ENCODE measurements at regions not wholly inside any gene's neighbourhood (a gene's known extent, or its start where the extent isn't known, plus 50 kb on each side); places are given as distances from the start of the nearest gene placed in this dataset.

- H3K4me3 ChIP-seq: no peak overlapping the region
- peak in 1 of 2 donors; percentile 12 for DNase-seq
- H3K36me3 ChIP-seq: no peaks in the 10 kb centered on the region
- intact Hi-C loops (cut with DNase I; ENCODE audit: low total_unique reads): no loop called here
- no peaks in the 10 kb centered on the region for H3K27me3 ChIP-seq
- peaks cover 0 to 4% (median 2%) of the 10 kb centered on the region in 4 donors for H3K9me3 ChIP-seq
- TF ChIP-seq, protein P1, sequence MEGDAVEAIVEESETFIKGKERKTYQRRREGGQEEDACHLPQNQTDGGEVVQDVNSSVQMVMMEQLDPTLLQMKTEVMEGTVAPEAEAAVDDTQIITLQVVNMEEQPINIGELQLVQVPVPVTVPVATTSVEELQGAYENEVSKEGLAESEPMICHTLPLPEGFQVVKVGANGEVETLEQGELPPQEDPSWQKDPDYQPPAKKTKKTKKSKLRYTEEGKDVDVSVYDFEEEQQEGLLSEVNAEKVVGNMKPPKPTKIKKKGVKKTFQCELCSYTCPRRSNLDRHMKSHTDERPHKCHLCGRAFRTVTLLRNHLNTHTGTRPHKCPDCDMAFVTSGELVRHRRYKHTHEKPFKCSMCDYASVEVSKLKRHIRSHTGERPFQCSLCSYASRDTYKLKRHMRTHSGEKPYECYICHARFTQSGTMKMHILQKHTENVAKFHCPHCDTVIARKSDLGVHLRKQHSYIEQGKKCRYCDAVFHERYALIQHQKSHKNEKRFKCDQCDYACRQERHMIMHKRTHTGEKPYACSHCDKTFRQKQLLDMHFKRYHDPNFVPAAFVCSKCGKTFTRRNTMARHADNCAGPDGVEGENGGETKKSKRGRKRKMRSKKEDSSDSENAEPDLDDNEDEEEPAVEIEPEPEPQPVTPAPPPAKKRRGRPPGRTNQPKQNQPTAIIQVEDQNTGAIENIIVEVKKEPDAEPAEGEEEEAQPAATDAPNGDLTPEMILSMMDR (IDR thresholded peaks at IDR 0.05): no peak
- TF ChIP-seq POLR2A (IDR thresholded peaks at IDR 0.05): no peak
- TF ChIP-seq POLR2AphosphoS5 (IDR thresholded peaks at IDR 0.05): no peak
- no peak for TF ChIP-seq EP300 (IDR thresholded peaks at IDR 0.05)
- H3K4me1 ChIP-seq: no peaks in the 10 kb centered on the region
- WGBS, 5 donors: 33 to 51% (median 40%) methylated on average over 15 of the region's 15 CpGs
- H3K27ac ChIP-seq: no peak overlapping the region
Observed at GRCh38 chr15:26234976-26235767, 372.0 kb upstream of the ATP10A start.

DNA sequence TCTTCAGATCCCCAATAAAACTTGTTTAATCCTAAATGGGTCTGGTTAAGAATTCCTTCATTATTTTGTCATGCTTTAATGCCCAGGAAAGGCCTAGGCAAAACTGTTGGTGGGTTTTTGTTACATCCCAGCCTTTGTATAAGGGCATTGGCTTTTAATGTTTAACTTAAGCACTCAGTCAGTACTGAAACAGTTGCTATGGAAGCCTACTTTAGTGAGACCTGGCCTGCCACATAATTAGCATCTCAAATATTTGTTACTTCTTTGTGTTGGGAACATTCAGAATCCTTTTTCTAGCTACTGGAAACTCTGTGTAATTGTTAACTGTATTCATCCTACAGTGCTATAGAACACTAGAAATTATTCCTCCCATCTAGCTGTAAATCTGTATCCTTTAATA, 369.6 kb upstream of the ATP10A start:
- Histone ChIP-seq H3K27me3 (no peaks in the 10 kb centered on the region), H3K4me3 (no peak overlapping the region), H3K4me1 (no peaks in the 10 kb centered on the region), H3K9me3 (peaks cover 0 to 7% (median 0%) of the 10 kb centered on the region in 4 donors), H3K27ac (no peak overlapping the region), H3K36me3 (no peaks in the 10 kb centered on the region)
- intact Hi-C loops (cut with DNase I; ENCODE audit: low total_unique reads): no loop called here
- TF ChIP-seq, protein P1 (IDR thresholded peaks at IDR 0.05): no peak
- TF ChIP-seq POLR2A (IDR thresholded peaks at IDR 0.05) (no peak), POLR2AphosphoS5 (IDR thresholded peaks at IDR 0.05) (no peak), EP300 (IDR thresholded peaks at IDR 0.05) (no peak)
- DNase-seq: no peak

DNA sequence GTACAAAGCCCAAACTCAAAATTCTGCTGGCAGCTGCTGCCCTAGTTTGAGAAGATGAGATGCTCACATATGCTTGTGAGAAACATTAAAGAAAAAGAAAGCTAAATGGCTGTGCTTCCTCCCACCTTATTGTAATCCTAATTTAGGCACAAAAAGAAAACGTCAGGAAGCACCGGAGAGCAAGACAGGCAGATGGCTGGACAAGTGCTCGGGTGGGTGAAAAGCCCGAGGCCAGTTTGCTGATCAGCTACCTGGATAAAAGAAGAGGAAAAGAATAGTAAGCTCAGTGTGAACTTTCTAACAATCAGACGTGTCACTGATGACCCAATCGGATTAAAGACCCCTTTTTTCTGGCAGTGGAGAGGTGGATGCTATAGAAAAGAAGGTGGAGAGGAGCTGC, 368.0 kb upstream of the ATP10A start:
- no peak overlapping the region for H3K4me3 ChIP-seq
- H3K4me1 ChIP-seq: no peaks in the 10 kb centered on the region
- peaks cover 0 to 7% (median 3%) of the 10 kb centered on the region in 4 donors for H3K9me3 ChIP-seq
- WGBS, 5 donors: 64 to 71% (median 69%) methylated on average over 6 of the region's 6 CpGs
- no peaks in the 10 kb centered on the region for H3K27me3 ChIP-seq
- no peak for DNase-seq
- TF ChIP-seq, protein P1 (IDR thresholded peaks at IDR 0.05): no peak
- TF ChIP-seq POLR2A (IDR thresholded peaks at IDR 0.05): no peak
- no peak for TF ChIP-seq EP300 (IDR thresholded peaks at IDR 0.05)
- no peak for TF ChIP-seq POLR2AphosphoS5 (IDR thresholded peaks at IDR 0.05)
- intact Hi-C loops (cut with DNase I; ENCODE audit: low total_unique reads): no loop called here
- no peak overlapping the region for H3K27ac ChIP-seq
- H3K36me3 ChIP-seq: no peaks in the 10 kb centered on the region

- H3K9me3 ChIP-seq: peaks cover 0 to 7% (median 3%) of the 10 kb centered on the region in 4 donors
Observed at GRCh38 chr15:26224266-26224665, 361.1 kb upstream of the ATP10A start.

More at GRCh38 chr15:26224266-26224665, 361.1 kb upstream of the ATP10A start:
- DNase-seq: no peak
- intact Hi-C loops (cut with DNase I; ENCODE audit: low total_unique reads): no loop called here
- no peak overlapping the region for H3K4me3 ChIP-seq
- no peak for TF ChIP-seq POLR2AphosphoS5 (IDR thresholded peaks at IDR 0.05)
- no peak for TF ChIP-seq POLR2A (IDR thresholded peaks at IDR 0.05)
- TF ChIP-seq EP300 (IDR thresholded peaks at IDR 0.05): no peak
- TF ChIP-seq, protein P1 (IDR thresholded peaks at IDR 0.05): no peak
- no peaks in the 10 kb centered on the region for H3K4me1 ChIP-seq
- no peak overlapping the region for H3K27ac ChIP-seq
- WGBS, 5 donors: 81 to 88% (median 84%) methylated on average over 2 of the region's 2 CpGs
- no peaks in the 10 kb centered on the region for H3K36me3 ChIP-seq
- H3K27me3 ChIP-seq: no peaks in the 10 kb centered on the region
